MCF 10A (cell line): ENCODE measurements at regions not wholly inside any gene's neighbourhood (a gene's known extent, or its start where the extent isn't known, plus 50 kb on each side); places are given as distances from the start of the nearest gene placed in this dataset.

Experiments used
- BruUV-seq: library from RNA; stranded (reverse); fragments of 400-500 nt; replicated peaks from 2 replicates; lab custom pipeline; 2021; lab: Mats Ljungman, UMichigan
- CTCF ChIA-PET: fragments of 300-600 bp; sonication (Branson Sonifier 250); formaldehyde crosslinking; extraction: SDS; loops from one replicate; lab custom pipeline; 2021; ENCODE audit warnings: antibody characterized with exemption, inconsistent platforms; lab: Yijun Ruan, JAX
- POLR2A ChIA-PET: fragments of 300-600, 350-650 bp; sonication (Branson Sonifier 250); formaldehyde crosslinking; extraction: SDS; loops from one replicate; lab custom pipeline; 2020; ENCODE audit warnings: antibody characterized with exemption, inconsistent platforms; lab: Yijun Ruan, JAX
- DNase-seq: peaks from one replicate; pipeline ENCODE4 v3.0.0-alpha.2; 2018; ENCODE audit not compliant: unreplicated experiment
- H3K27ac Mint-ChIP-seq: one replicate; pipeline ENCODE4 v1.8.0; 2022; ENCODE audit warnings: mild to moderate bottlenecking, low read depth, mixed read lengths; ENCODE audit not compliant: unreplicated experiment
- H3K27me3 Mint-ChIP-seq: one replicate; pipeline ENCODE4 v1.8.0; 2022; ENCODE audit warnings: mixed read lengths; ENCODE audit not compliant: insufficient read depth, unreplicated experiment
- H3K36me3 Mint-ChIP-seq: one replicate; pipeline ENCODE4 v1.8.0; 2022; ENCODE audit warnings: mild to moderate bottlenecking, moderate library complexity, mixed read lengths; ENCODE audit not compliant: insufficient read depth, unreplicated experiment
- H3K4me1 Mint-ChIP-seq: one replicate; pipeline ENCODE4 v1.8.0; 2022; ENCODE audit warnings: mixed read lengths; ENCODE audit not compliant: insufficient read depth, unreplicated experiment
- H3K4me3 Mint-ChIP-seq: one replicate; pipeline ENCODE4 v1.8.0; 2022; ENCODE audit warnings: mild to moderate bottlenecking, moderate library complexity, mixed read lengths; ENCODE audit not compliant: unreplicated experiment
- H3K9me3 Mint-ChIP-seq: one replicate; pipeline ENCODE4 v1.8.0; 2022; ENCODE audit warnings: mixed read lengths; ENCODE audit not compliant: unreplicated experiment
- intact Hi-C: fragments of 100-400 bp; cut with micrococcal nuclease; formaldehyde crosslinking; loops from 2 replicates; pipeline ENCODE4 v1.14.1; 2022
- TF ChIP-seq, protein P1 (sequence below): fragments of 200-600 bp; IDR thresholded peaks from one replicate; pipeline ENCODE4 v1.8.0; 2022; ENCODE audit warnings: antibody characterized with exemption, mild to moderate bottlenecking; ENCODE audit not compliant: unreplicated experiment

DNA sequence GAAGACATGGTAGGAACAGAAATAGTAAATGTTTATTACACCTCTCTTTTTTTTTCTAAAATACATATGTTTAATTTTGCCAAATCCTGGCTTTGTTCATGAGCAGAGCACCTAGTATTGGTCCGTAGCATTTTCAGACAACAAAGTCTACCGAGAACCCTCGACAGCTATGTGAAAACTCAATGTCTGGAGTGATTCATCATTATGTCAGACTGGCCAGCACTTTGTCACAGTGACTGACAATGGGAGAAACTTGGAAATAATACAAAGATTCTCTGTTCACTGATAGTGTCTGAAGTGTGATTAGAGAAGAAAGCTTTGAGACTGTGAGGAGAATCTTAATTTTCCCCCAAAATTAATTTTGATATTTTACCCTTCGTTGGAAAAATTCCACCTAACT lies 143.0 kb downstream of the HNMT start:
- peak; percentile 54 for DNase-seq
- H3K27me3 Mint-ChIP-seq: no peaks in the 10 kb centered on the region
- peaks cover 10% of the 10 kb centered on the region for H3K4me1 Mint-ChIP-seq
- POLR2A ChIA-PET: interaction anchor here (0.6 kb wide), 1 partner anchor 161 kb away, joined by 6 read pairs; no protein-coding TSS in a partner anchor
- TF ChIP-seq, protein P1, sequence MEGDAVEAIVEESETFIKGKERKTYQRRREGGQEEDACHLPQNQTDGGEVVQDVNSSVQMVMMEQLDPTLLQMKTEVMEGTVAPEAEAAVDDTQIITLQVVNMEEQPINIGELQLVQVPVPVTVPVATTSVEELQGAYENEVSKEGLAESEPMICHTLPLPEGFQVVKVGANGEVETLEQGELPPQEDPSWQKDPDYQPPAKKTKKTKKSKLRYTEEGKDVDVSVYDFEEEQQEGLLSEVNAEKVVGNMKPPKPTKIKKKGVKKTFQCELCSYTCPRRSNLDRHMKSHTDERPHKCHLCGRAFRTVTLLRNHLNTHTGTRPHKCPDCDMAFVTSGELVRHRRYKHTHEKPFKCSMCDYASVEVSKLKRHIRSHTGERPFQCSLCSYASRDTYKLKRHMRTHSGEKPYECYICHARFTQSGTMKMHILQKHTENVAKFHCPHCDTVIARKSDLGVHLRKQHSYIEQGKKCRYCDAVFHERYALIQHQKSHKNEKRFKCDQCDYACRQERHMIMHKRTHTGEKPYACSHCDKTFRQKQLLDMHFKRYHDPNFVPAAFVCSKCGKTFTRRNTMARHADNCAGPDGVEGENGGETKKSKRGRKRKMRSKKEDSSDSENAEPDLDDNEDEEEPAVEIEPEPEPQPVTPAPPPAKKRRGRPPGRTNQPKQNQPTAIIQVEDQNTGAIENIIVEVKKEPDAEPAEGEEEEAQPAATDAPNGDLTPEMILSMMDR: no peak
- H3K4me3 Mint-ChIP-seq: no peak overlapping the region
- intact Hi-C loops: no loop called here
- H3K27ac Mint-ChIP-seq: no peak overlapping the region
- no TSS peak for BruUV-seq
- no peaks in the 10 kb centered on the region for H3K36me3 Mint-ChIP-seq
- H3K9me3 Mint-ChIP-seq: no peaks in the 10 kb centered on the region
- CTCF ChIA-PET: interaction anchor here (0.5 to 1.0 kb wide), 5 partner anchors 9 to 917 kb away, joined by 3 to 5 read pairs (median 4); no protein-coding TSS in a partner anchor

DNA sequence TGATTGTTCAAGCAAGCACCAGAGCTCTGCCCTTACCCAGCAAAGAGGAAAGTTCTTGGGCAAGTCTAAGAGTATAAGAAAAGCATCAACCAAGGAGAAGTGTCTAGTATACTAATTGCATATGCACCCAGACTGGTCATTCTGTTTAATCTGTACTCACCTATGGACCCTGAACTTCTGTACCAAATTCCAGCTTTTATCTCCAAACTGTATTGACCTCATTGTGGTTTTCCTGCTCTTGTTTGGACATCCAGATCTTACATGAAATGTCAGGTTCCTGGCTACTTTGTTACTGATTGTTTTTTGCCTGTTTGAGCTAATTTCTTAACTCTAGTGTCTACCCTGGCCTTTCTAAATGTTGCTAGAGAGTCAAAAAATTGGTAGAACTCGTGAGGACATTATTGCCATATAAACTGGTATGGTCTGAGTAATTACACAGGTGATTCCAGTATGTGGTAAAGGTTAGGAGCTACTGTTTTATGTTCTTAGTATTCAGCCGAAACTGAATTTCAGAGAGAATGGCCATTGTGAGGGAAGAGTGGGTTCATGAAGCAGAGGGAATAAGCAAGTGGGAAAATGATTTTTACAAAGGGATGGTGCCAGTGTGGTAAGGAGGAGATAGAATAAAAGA lies 146.3 kb downstream of the HNMT start:
- no peaks in the 10 kb centered on the region for H3K9me3 Mint-ChIP-seq
- DNase-seq: no peak
- no TSS peak for BruUV-seq
- intact Hi-C loops: no loop called here
- H3K27ac Mint-ChIP-seq: no peak overlapping the region
- no peaks in the 10 kb centered on the region for H3K36me3 Mint-ChIP-seq
- ChIA-PET CTCF (interaction anchor here (0.8 kb wide), 1 partner anchor 20 kb away, joined by 3 read pairs; no protein-coding TSS in a partner anchor), POLR2A (no interaction called here)
- TF ChIP-seq, protein P1: no peak
- H3K4me1 Mint-ChIP-seq: peaks cover 19% of the 10 kb centered on the region
- no peaks in the 10 kb centered on the region for H3K27me3 Mint-ChIP-seq
- no peak overlapping the region for H3K4me3 Mint-ChIP-seq

DNA sequence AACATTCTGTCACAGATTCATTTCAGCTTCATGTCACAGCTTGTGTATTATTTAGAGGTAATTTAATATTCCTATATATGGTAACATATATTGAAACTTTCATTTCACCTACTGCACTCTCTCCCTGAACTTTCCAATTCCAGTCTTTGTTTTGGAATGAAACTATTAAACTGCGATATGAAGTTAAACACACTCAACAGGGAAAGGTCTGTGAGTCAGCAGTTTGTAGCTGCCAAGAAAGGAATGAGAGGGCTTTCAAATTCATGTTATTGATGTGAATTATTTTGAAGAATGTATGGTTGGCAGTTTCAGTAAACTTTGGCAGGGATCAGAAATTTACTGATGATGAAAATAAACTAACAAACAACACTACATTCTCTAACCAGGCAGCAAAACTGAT lies 148.3 kb downstream of the HNMT start:
- no peaks in the 10 kb centered on the region for H3K27me3 Mint-ChIP-seq
- POLR2A ChIA-PET: interaction anchor here (0.7 kb wide), 1 partner anchor 74 kb away, joined by 4 read pairs; no protein-coding TSS in a partner anchor
- TF ChIP-seq, protein P1: no peak
- H3K4me3 Mint-ChIP-seq: no peak overlapping the region
- no TSS peak for BruUV-seq
- intact Hi-C loops: no loop called here
- H3K36me3 Mint-ChIP-seq: no peaks in the 10 kb centered on the region
- peak overlapping the region; percentile 4 for H3K27ac Mint-ChIP-seq
- DNase-seq: peak; percentile 37
- no peaks in the 10 kb centered on the region for H3K9me3 Mint-ChIP-seq
- peaks cover 18% of the 10 kb centered on the region for H3K4me1 Mint-ChIP-seq
- CTCF ChIA-PET: interaction anchor here (0.7 to 1.2 kb wide), 2 partner anchors 234 to 362 kb away, joined by 3 read pairs; no protein-coding TSS in a partner anchor

DNA sequence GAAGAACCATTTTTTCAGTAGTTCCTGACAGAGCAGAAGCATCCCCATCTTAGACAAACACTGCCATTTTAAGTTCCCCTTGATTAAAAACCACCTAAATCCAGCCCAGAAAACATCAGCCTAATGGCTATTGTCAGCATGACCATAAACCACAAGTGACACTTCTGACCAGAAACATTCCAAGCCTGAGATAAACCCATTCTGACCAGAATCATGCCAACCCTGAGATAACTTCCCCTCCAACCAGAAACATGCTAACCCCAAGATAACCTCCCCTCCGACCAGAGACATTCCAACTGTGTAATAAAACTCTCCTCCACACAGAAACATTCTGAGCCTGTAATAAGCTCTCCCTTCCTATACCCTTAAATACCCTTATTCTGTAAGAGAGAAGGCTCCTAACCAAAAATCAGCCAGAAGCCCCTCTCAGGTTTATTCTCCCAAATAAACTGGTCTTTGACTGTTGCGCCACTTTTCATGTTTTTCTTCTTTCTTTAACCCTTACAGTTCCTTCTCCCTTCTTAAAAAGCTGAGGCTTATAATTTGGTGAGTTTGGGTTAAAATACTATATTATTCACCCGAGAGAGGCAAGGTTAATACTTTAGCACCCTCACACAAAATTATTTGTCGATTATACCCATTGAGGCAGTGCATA lies 149.7 kb downstream of the HNMT start:
- Mint-ChIP-seq H3K9me3 (no peaks in the 10 kb centered on the region), H3K27ac (no peak overlapping the region), H3K4me3 (no peak overlapping the region), H3K36me3 (no peaks in the 10 kb centered on the region), H3K4me1 (peaks cover 18% of the 10 kb centered on the region), H3K27me3 (no peaks in the 10 kb centered on the region)
- intact Hi-C loops: no loop called here
- TF ChIP-seq, protein P1: no peak
- no TSS peak for BruUV-seq
- POLR2A ChIA-PET: no interaction called here
- no peak for DNase-seq
- CTCF ChIA-PET: interaction anchor here (0.9 kb wide), 1 partner anchor 156 kb away, joined by 3 read pairs; no protein-coding TSS in a partner anchor
